Fibroblast of peridontal ligament (primary cell): ENCODE measurements at regions not wholly inside any gene's neighbourhood (a gene's known extent, or its start where the extent isn't known, plus 50 kb on each side); places are given as distances from the start of the nearest gene placed in this dataset.
A peak's percentile ranks its signal among the peaks of the same experiment; 100 is the strongest.
"Not testable (repeated sequence)": the region's sequence is repeated elsewhere in the genome, so short reads cannot be mapped to it uniquely, and the experiment has no call there.

Experiments
- DNase-seq: peaks from one replicate; pipeline ENCODE4 v3.0.0-alpha.2; 2010; ENCODE audit errors: extremely low read depth

- DNase-seq = no peak
Observed at GRCh38 chr21:28186604-28187003, 806.1 kb downstream of the LTN1 start.

DNA sequence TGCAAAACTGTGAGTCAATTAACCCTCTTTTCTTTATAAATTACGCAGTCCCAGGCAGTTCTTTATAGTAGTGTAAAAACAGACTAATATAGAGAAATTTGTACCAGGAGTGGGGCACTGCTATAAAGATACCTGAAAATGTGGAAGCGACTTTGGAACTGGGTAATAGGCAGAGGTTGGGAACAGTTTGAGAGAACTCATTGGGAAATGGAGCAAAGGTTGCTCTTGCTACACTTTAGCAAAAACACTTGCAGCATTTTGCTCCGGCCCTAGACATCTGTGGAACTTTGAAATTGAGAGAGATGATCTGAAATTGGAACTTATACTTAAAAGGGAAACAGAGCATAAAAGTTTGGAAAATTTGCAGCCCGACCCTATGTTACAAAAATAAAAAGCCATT, 810.9 kb downstream of the LTN1 start:
- DNase-seq = no peak

- DNase-seq = no peak
Observed at GRCh38 chr21:28179136-28179535, 813.5 kb downstream of the LTN1 start.

GRCh38 chr21:28177124-28177523, 815.6 kb downstream of the LTN1 start:
- DNase-seq = peak; percentile 12

- DNase-seq = peak; percentile 23
Observed at GRCh38 chr21:28174701-28175100, 818.0 kb downstream of the LTN1 start.

DNA sequence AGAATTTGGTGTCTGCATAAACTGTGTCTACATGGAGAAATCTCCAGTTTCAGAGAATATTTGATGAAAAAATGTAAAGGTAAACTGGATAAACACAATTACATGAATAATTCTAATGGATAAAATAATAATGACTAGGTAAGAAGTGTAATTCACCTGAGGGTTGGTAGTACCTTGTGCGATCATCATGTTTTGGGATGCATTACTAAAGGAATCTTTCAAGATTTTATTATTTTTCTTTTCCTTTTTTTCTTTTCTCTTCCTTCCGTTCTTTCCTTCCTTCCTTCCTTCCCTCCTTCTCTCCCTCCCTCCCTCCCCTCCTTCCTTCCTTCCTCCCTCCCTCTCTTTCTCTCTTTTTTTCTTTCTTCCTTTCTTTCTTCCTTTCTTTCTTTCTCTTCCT, 818.7 kb downstream of the LTN1 start:
- no peak for DNase-seq

DNA sequence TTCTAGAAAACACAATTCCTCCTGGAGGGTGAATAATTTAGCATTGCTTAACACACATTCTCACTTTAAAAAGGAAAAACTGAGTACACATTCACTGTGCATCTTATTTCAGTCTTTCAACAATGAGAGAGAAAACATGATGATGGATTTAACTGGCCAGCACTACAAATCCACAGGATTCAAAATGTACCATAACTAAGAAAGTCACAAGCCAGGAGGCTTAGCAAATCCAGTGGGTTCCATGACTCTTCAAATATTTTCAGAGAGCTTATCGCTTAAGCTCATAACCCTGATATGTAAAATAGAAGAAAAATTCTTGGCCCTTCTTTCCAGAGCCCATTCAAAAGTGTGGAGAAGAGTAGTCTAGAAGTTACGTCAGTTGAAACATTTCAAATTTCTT, 820.3 kb downstream of the LTN1 start:
- no peak for DNase-seq

GRCh38 chr21:28167366-28167765, 825.3 kb downstream of the LTN1 start:
- no peak for DNase-seq

DNA sequence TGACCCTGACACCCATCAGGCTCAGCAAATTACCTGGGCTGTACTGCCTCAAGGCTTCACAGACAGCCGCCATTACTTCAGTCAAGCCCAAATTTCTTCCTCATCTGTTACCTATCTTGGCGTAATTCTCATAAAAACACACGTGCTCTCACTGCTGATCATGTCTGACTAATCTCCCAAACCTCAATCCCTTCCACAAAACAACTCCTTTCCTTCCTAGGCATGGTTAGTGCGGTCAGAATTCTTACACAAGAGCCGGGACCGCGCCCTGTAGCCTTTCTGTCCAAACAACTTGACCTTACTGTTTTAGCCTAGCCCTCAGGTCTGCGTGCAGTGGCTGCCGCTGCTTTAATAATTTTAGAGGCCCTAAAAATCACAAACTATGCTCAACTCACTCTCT, 828.2 kb downstream of the LTN1 start:
- not testable (repeated sequence) for DNase-seq

DNA sequence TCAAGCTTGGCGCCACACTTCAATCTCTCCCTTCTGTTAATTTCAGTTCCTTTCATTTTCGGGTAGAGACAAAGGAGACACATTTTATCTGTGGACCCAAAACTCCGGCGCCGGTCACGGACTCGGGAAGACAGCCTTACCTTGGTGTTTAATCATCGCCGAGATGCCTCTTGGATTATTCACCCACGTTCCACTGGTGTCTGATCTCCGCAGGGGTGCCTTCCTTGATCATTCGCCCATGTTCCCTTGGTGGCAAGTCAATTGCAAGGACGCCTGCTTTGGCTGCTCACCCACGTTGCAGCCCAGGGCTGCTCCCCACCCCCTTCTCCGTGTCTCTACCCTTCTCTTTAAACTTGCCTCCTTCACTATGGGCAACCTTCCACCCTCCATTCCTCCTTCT, 830.6 kb downstream of the LTN1 start:
- DNase-seq = not testable (repeated sequence)

GRCh38 chr21:28160378-28160777, 832.3 kb downstream of the LTN1 start:
- peak; percentile 56 for DNase-seq

DNA sequence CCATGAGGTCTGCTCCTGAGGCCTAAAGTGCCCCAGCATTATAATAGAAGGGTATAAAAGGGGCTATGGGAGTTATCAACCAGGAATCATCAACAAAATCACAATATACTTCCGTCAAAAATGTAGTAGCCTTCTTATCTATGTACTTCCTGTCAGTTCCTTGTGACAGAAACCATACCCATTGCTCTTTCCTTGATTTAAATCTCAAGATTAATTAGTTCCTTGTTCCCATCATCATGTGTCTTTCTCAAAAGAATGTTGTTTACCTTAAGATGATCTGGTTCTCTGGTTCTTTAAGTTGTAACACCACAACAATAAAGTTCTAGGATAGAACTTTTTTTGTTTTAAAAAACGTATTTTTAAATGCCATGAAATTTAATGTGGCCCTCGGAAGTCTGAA, 833.3 kb downstream of the LTN1 start:
- no peak for DNase-seq

DNA sequence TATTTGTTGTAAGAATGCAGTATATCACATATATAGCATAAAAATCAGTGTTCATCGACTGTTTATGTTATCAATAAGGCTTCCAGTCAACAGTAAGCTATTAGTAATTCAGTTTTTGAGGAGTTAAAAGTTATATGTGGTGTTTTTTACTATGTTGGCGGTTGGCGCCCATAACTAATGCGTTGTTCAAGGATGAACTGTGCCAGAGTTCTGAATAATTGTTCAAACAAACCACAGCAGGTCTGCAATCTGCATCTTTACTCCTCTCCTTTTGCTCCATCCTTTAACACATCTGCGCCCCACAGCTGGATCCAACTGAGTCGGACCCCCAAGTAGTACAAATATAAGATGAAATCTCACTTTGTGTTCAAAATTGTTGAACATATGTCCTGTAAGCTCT, 836.1 kb downstream of the LTN1 start:
- no peak for DNase-seq

DNA sequence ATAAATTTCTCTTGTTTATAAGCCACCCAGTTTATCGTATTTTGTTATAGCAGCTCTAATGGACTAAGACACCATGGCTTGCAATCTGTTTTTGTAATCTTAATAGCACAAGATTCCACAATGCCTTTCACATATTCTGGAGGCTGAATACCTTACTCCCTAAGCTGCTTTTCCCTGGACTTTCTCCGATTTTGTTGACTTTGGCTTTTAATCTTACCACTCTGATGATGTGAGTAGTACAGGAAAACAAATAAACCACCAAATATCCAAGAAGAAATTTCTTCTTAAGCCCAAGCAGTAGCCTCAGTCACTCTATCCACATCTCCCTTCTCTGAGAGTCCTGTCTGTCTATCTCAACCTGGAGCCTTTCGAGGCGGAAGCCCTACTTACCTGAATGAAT, 838.6 kb downstream of the LTN1 start:
- DNase-seq = peak; percentile 25

DNA sequence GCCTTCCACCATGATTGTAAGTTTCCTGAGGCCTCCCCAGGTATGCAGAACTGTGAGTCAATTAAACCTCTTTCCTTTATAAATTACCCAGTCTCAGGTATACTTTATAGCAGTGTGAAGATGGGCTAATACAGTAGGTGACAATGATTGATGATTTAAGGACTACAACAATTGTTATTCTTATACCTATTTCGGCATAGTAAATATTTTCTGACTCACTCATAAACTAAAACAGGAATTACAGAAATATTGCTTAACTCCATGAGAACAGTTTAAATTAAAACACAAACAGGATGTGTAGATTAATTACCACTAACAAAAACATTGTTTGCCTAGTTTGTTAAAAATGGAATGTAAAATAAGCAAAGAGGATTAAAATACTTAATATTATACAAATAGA, 839.9 kb downstream of the LTN1 start:
- no peak for DNase-seq

DNA sequence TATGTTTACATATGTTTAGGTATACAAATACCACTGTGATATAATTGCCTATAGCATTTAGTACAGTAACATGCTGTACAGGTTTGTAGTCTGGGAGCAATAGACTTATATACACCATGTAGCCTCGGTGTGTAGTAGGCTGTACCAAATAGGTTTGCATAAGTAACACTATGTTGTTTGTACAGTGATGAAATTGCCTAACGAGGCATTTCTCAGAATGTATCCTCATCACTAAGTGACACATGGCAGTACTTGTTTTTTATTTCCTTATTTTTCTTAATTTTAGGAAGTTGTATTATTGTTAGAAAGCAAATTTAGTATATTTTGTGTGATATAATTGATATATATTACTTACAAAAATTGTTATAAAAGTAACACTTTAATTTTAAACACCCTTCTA, 840.9 kb downstream of the LTN1 start:
- no peak for DNase-seq

DNA sequence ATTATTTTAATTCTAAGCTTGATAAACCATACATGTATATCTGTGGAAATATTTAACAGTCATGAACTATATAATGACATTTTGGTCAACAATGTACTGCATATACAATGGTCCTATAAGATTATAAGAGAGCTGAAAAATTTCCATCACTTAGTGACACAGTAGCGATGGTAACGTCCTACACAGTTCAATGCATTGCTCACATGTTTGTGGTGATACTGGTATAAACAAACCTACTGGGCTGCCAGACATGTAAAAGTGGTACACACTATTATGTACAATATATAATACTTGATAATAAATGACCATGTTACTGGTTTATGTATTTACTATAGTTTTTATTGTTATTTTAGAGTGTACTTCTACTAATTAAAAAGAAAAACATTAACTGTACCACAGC, 841.9 kb downstream of the LTN1 start:
- DNase-seq = peak; percentile 57

GRCh38 chr21:28148400-28149064, 844.1 kb downstream of the LTN1 start:
- DNase-seq = peak; percentile 24

DNA sequence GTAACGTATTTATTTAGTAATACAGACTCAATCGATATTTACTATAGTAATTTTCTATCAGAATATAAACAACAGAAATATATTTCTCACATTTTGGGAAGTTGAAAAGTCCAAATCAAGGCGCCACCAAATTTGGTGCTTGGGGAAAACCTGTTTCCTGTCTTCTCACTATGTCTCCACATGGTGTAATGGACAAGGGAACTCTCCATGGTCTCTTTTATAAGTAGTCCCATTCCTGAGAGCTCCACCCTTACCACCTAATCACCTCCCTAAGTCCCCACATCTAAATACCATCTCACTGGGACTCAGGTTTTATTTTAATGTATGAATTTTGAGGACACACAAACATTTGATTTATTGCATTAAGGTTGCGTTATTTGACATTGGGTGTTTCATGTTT, 848.0 kb downstream of the LTN1 start:
- no peak for DNase-seq

DNA sequence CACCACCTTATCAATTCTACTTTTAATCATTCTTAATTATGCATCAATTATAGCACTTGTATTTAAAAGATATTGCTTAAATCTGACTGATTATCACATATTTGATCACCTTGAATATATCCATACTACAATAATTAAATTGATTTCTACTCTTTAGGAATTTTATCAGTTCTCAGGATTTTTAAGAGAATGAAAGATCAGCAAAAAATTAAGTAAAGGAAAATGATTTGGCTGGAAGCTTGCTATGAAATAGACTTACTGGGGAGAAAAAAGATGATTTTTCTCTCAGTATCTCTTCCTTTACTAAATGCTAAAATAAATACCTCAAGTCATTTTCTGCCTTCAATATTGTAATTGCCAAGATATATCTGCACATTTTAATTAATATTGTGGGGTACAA, 848.6 kb downstream of the LTN1 start:
- DNase-seq = no peak

- peak; percentile 83 for DNase-seq
Observed at GRCh38 chr21:28142697-28143096, 850.0 kb downstream of the LTN1 start.

DNA sequence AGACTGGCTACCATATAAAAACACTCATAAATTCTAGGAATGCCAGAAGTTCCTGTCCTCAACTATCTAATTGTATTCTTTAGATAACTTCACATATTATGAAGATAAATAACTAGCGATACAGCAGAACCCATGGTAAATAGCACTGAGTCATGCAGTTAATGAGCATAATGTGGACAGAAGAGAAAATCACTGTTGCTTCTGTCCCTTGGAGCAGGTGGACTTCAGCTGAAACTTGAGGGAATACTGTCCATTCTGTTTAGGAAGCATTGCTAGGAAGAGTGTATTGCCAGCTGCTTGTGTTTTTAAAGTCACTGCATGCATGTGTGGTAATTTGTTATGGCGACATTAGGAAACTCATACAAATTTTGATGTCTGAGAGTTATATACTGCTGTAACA, 854.4 kb downstream of the LTN1 start:
- peak; percentile 23 for DNase-seq

DNA sequence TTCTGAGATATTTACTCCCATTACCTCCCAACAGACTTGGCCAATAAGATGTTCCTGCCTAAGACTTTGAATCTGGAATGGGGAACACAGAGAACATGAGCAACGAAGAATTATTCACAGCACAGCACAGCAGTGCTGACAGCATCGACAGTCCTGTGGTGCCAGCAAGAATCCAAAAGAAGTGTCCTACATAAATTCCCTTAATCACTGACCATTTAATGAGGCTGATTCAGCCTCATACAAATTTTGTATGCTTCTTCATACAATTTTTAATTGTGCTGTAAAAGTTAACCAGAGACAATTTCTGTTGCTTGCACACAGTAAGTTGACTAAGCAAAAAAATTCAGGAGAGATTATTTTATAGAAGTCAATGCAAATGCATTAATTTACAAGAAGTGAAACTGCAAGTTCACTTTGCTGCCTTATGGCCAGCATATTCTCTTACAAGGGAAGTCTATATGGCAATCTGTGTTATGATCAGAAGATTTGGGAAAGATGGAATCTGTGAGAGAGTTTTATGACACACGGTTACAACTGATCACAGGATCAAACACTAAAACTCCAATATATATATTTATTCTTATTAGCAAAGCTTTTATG, 855.9 kb downstream of the LTN1 start:
- no peak for DNase-seq

GRCh38 chr21:28135646-28136045, 857.0 kb downstream of the LTN1 start:
- DNase-seq = no peak
